GM11168 (cell line): ENCODE measurements at regions not wholly inside any gene's neighbourhood (a gene's known extent, or its start where the extent isn't known, plus 50 kb on each side); places are given as distances from the start of the nearest gene placed in this dataset.

Experiments
- in situ Hi-C: fragments of 300-500 bp; cut with MboI; formaldehyde crosslinking; loops from one replicate; pipeline ENCODE4 v1.12.0; 2022; ENCODE audit warnings: low sequenced_read_pairs; ENCODE audit not compliant: unreplicated experiment

DNA sequence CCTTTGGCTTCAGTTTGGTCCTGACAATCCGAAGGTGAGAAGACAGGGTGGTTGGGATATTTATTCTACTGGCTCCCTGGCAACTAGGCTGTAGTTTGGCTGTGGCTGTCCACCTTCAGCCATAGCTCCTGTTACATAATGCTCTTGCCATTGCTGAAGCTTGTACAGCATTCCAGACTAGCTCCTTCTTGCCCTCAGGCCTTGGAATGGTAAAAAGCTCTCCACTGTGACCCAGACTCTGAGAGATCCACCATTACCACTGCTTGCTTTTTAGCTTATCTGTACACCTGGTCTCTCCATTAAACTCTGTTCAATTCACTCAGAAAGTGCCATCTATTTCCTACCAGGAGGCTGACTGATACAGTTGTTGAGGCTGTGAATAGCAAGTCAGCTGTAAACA is 231.8 kb upstream of the MON1B start:
- in situ Hi-C loops, result no loop called here

DNA sequence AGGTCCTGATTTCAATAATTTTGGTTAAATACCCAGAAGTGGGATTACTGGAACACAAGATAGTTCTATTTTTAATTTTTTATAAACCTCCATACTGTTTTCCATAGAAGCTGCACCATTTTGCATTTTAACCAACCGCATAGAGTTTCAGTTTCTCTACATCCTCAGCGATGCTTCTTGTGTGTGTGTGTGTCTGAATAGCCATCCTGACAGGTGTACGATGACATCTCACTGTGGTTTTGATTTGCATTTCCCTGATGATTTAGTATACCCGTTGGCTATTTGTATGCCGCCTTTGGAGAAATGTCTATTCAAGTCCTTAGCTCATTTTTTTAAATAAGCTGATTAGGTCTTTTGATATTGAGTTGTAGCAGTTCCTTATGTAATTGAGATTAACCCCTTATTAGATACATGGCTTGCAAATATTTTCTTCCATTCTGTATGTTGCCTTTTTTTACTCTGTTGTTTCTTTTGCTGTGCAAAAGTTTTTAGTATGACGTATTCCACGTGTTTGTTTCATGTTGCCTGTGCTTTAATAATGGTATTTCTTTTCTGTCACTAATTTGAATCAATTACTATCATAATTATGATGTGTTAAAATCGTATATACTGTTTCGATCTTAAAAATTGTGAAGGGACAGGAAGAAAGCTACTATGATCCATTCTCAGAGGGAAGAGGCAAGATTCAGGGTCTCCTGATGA is 227.2 kb upstream of the MON1B start:
- in situ Hi-C loops, result no loop called here

DNA sequence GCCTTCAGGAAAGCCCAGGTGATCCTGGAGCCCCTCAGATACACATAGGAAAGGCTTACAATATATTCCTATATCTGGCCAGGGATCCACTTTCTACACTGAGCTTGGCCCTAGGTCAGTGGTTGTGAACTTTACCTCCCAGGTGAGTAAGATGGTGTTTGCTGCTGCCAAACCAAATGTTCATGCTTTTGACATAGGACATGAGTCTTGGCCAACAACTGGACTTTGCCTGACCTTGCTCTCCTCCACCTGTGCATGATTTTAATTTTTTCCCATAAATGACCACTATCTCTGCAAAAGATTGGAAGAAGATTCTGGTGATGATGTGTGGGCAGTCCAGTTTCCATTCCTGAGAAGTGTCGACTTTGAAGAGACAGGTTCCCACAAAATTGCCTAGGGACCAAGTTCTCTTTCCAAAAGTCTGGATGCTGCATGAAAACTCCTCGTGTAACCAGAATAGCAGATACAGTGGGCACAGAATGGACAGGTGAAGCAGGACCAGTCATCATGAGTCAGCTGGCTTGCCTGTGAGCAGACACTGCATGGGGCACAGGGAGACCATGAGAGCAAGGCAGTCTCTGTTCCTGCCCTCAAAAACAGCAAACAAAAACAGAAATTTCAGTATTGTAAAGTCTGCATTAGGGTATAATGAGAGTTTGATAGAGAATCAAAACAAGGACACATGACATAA is 226.4 kb upstream of the MON1B start:
- in situ Hi-C loops, result no loop called here

DNA sequence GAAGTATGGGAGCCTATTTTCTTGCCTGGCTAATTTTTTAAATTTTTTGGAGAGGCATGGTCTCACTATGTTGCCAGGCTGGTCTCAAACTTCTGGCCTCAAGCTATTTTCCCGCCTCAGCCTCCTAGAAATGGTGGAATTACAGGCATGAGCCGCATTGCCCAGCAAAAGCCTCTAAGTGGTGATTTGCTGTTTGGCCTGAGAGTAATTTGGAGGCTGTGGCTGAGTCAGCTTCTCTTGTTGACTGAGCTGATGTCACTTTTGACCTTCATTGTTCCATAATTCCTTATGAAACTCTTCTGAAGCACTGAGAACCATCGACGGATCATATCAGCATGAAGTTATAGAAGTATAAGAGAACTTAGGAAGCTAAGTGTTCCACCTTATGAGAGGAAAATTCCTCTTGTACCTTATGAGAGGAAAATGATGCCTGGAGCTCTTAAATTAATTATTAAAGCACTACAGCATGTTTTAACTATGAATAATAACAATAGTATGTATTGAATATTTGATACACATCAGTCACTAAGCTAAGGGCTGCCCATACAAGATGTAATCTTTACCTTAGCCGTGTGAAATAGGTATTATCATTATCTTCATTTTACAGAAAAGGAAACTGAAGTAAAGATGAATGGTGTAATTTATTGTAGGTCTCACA is 220.8 kb upstream of the MON1B start:
- in situ Hi-C loops, result no loop called here

DNA sequence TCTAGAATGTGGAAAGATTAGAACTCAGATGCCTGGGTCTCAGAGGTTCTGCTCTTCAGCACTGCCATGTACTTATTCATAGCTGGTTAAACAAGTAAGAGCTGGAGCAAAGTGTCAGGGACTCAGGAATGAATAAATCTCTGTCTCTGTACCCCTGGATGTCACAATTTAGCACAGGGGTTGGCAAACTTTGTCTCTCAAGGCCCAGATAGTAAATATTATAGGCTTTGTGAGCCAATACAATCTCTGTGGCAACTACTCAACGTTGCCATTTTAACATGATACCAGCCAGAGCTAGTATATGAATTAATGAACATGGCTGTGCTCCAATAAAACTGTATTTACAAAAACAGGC is 220.3 kb upstream of the MON1B start:
- in situ Hi-C loops, result no loop called here

DNA sequence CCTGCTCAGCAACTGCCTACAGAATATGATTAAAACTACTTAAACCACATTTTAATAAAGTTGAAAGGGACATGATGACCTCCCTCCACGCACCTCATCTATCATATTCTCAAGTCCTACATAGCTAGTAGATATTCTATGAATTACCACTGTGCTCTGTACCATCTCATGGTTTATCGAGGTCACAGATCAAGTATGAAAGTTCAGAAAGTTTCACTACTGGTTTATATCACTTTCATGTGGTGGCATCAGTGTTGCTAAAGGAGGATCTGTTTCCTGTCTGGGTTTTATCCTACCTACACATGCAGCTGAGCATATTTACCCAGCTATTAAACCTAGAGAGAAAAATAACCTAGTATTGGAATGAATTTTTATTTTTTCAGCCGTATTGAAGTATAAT is 214.9 kb upstream of the MON1B start:
- in situ Hi-C loops, result no loop called here

DNA sequence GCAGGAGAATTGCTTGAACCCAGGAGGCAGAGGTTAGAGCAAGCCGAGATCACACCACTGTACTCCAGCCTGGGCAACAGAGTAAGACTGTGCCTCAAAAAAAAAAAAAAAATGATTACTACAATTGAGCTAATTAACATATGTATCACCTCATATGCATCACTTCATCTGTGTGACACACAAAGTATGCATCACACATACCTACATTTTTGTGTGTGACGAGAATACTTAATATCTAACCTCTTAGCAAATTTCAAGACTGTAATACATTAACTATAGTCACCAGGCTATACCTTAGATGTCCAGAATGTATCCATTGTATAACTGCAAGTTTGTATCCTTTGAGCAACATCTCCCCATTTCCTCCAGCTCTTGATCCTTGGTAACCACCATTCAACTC is 214.2 kb upstream of the MON1B start:
- in situ Hi-C loops, result no loop called here

DNA sequence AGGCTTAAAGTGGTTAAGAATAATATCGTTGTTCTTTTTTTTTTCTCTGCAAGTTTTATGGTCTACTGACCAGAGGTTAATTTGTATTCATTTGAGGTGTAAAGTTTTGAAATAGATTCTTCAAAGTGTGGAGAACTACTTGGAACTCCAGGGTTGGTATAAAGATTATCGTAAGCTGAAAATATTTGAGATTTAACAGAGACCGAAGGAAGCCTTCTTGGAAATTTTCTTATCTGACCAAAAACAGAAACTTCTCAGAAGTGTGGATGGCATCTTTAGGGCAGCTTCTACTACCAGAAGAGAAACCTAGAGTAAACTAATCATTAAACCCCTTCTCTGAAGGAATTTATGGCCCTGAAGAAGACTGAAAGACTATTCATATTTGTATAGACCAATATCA is 206.8 kb upstream of the MON1B start:
- in situ Hi-C loops, result no loop called here

DNA sequence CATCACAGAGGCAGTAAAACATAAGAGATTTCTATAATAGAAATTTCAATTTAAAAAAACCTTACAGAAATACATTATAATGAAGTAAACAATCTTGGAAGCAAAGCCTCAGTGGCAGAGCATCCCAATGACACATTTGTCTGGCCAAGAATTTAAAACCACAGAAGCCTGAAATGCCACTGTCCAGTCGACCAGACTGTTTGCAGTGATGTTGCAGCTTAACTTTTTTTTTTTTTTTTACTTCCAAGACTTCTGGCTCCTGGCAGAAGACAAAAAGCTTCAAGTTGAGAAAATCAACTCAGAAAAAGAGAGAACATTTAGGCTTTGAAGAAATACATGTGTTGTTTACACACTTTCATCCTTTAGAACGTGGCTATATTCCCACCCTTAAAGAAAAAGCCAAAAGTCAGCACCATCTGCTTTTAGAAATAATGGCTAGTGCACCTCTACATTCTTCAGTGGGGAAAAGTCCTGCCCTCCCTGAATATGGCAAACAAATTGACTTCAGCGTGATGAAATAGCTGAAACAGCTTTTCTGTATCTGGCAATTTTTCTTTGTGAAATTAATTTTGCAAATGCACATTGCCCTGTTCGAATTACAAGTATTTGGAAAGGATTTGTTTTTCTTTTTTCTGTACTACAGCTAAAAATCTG is 205.5 kb upstream of the MON1B start:
- in situ Hi-C loops, result no loop called here

DNA sequence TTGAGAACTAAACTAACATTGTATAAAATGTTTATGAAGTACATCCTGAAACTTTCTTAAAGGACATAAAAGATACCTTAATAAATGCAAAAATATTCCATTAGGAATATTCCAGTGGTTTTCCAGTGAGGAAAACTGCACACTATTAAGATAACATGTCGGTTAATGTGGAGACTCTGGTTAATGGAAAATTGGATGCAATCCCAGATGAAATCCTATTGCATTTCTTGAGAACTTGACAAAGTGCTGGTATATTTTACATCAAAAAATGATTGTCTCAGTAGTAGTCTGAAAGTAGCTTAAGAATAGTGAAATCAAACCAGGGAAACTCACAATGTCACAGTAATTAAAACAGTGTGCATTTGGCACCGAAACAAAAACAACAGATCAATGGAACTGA is 202.5 kb upstream of the MON1B start:
- in situ Hi-C loops, result no loop called here

DNA sequence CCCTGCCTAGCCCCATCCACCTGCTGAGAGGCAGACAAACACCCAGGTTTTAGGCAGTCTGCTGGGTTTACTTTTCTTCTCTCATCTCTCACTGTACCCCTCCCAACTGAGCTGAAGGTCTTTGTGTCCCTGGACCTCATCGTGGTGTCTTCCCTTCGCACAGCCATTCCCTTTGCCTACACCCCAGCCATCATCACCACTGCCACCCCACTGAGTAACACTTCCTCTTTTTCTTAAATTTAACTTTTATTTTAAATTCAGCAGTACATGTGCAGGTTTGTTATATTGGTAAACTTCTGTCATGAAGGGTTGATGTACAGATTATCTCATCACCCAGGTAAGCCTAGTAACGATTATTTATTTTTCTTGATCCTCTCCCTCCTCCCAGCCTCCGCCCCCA is 188.3 kb upstream of the MON1B start:
- in situ Hi-C loops, result no loop called here

DNA sequence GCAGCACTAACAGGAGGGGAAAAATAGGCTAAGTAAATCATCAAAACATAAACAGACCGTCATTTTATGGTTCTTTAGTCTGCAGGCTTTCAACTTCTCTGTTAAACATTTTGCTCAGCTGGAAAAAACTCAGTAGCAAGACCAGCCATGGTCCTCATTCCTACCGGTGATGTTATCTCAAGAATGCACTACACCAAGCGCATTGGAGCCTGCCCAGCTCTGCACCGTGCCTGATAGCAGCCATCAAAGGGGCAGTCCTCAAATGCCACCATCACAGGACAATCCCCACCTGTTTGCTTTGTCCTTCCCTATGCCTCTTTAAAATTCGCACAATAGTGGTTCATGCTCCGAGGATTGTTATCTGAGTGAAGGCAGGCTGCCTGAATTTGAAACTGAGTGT is 181.5 kb upstream of the MON1B start:
- in situ Hi-C loops, result no loop called here

DNA sequence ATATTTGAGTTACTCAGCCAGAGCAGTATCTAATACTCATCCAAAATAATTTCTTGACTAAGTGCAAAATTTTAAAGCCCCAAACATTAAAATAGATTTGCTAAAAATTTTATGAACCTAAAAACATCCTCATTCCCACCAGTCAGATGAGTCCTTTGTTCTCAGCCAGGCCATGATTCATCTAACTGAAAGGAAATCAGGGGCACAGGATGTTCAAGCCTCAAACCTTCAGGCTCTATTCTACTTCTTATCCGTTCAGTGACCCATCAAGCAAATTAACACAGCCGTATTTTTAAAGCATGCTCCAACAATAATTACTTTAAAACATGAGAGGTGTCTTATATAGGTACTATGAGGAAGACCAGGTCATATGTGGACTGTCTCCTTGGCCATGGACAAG is 176.5 kb upstream of the MON1B start:
- in situ Hi-C loops, result no loop called here

DNA sequence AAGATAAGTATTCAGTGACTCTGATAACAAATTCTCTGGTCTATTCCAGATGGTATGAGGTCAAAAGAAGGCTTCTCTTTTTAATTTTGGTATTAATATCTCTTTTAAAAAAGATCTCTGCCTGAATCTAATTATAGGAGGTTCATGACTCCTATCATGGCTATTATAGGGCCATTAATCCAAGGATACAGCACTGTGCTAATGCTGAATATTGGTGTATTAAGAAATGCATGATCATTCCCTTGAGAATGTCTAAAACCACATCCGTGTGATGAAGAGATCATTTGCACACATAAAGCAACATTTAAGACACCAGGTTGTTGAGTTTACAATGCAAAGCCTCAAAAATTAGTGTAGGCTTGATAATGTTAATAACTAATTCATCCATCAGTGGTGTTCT is 160.4 kb upstream of the MON1B start:
- in situ Hi-C loops, result loop anchor here (25.0 kb wide), 1 partner anchor 293 kb away; no protein-coding TSS in a partner anchor

DNA sequence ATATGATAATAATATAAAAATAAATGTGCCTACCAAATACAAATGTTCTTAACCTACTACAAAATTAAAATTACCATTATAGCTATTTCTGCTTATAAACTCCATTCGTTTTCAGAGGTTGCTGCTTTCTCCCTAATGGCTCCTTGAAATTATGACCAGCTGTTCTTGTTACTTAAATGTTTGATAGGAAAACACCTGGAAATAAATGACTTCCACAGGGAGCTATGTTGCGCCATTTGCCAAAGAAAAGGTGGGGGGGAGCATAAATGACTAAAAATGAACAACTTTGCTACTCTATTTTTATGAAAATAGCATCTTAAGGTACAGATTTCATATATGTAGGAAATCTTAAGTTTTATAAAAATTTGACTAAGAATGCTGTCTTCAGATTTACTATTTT is 157.5 kb upstream of the MON1B start:
- in situ Hi-C loops, result loop anchor here (25.0 kb wide), 1 partner anchor 296 kb away; no protein-coding TSS in a partner anchor

DNA sequence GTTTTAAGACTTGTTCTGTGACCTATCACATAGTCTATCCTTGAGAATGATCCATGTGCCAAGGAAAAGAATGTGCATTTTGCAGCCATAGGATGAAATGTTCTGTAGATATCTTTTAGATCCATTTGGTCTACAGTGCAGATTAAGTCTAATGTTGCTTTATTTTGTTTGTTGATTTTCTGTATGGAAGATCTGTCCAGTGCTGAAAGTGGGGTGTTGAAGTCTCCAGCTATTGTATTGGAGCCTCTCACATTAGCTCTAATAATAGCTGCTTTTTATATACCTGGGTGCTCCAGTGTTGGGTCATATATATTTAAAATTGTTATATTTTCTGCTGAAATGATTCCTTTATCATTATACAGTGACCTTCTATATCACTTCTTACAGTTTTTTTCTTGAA is 155.6 kb upstream of the MON1B start:
- in situ Hi-C loops, result loop anchor here (25.0 kb wide), 1 partner anchor 298 kb away; no protein-coding TSS in a partner anchor

DNA sequence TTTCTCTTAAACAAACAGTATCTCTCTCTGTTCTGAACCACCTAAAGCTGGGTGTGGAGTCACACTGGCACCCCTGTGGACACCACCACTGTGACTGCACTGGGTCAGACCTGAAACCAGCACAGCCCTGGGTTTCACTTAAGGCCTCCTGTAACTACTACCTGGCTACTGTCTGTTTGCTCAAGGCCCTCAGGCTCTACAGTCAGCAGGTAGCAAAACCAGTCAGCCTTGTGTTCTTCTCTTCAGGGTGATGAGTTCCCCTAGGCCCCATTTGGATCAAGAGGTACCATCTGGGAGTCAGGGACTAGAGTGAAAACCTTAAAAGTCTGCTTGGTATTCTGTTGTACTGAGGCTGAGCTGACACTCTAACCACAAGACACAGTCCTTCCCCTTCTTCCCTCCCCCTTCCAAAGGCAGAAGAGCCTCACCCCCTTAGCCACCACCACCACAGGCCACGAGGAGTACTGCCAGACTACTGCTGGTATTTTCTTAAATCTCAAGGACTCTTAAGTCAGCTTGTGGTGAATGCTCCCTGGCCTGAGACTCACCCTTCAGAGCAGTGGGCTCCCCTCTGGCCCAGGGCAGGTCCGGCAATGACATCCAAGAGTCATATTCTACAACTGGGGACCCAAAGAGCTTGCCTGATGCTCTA is 153.2 kb upstream of the MON1B start:
- in situ Hi-C loops, result loop anchor here (25.0 kb wide), 1 partner anchor 301 kb away; no protein-coding TSS in a partner anchor

DNA sequence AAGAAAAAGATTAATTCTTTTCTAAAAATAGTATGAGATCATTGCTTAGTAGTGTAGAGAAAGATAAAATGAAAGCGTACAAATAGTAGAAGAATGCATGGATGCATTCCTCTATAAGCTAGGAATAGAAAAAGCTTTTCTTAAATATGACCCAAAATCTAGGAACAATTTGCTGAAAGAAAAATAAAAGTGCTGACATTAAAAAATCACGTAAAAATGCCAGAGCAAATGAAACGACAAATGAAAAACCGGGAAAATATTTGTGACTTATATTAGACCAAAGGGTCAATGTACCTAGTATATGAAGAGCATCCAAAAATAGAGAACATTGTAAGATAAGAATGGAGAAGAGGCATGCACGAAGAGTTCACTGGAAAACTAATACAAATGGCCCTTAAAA is 149.5 kb upstream of the MON1B start:
- in situ Hi-C loops, result loop anchor here (25.0 kb wide), 1 partner anchor 304 kb away; no protein-coding TSS in a partner anchor

DNA sequence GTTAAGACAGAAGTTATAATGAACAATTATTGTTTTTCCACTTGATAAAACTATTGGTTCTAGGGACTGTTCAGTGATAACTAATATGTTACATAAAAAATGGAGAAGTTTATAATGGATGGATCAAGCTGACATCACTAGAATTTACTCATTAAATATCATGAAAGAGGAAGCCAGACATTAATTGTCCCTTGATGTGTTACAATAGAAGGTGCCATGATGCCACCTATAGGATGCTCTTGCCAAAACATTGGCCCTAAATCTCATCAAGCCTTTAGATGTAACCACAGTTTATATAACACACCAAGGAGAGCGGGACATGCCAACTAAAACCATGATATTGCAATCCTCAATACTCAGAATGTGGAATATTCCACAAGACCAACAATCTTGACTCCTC is 147.9 kb upstream of the MON1B start:
- in situ Hi-C loops, result loop anchor here (25.0 kb wide), 1 partner anchor 306 kb away; no protein-coding TSS in a partner anchor

DNA sequence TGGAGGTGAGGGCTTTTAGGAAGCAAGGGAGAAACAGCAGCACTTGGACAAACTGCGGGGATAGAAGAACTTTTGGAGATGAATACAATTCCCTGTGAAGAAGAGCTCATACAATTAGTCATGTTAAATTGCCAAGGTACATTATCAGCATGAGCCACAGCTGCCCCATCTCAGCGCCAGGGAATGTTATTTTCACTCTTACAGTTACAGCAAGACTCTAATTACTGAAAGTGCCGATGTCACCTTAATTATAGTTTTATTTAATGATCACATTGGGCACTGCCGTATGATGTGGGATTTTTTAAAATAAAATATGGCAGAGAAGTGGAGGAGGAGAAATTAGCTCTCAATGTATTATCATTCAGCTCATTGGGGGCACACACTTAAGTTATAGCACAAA is 144.8 kb upstream of the MON1B start:
- in situ Hi-C loops, result loop anchor here (25.0 kb wide), 1 partner anchor 309 kb away; no protein-coding TSS in a partner anchor
